HCT116 (cell line): ENCODE measurements at regions not wholly inside any gene's neighbourhood (a gene's known extent, or its start where the extent isn't known, plus 50 kb on each side); places are given as distances from the start of the nearest gene placed in this dataset.

ENCODE experiments used
- ATAC-seq: fragments of 200-7000 bp; cut with Tn5 transposase; 2 replicates; pipeline ENCODE4 v1.9.1; 2020; ENCODE audit warnings: mild to moderate bottlenecking, moderate library complexity
- BruUV-seq: library from RNA; stranded (reverse); fragments of 400-500 nt; replicated peaks from 2 replicates; lab custom pipeline; 2021; lab: Mats Ljungman, UMichigan
- CTCF ChIA-PET: fragments of 300-600 bp; sonication (Branson Sonifier 250); formaldehyde crosslinking; loops from one replicate; lab custom pipeline; 2021; ENCODE audit warnings: antibody characterized with exemption; lab: Charles Lee
- POLR2A ChIA-PET: fragments of 300-600, 350-600 bp; sonication (Branson Sonifier 250); formaldehyde crosslinking; loops from one replicate; lab custom pipeline; 2021; ENCODE audit warnings: antibody characterized with exemption; lab: Charles Lee
- RAD21 ChIA-PET, 2 experiments: fragments of 300-600 bp; sonication (Branson Sonifier 250); formaldehyde crosslinking; loops; one replicate each; lab custom pipeline; 2023; ENCODE audit warnings: low total read pairs in 2 of 2; ENCODE audit not compliant: uncharacterized antibody in 2 of 2, unreplicated experiment in 2 of 2, low non-redundant PET in 1 of 2; lab: Charles Lee
- DNase-seq: peaks from one replicate; pipeline ENCODE4 v3.0.0-alpha.2; 2010; ENCODE audit warnings: low read depth, low spot score
- H2AFZ ChIP-seq: fragments of 200-600 bp; shearing (Covaris generic), sonication (generic); 2 replicates; pipeline ENCODE4 v1.6.1; 2017; ENCODE audit warnings: low read depth, mixed run types, mixed read lengths, antibody characterized with exemption, low read length; ENCODE audit not compliant: poor library complexity, severe bottlenecking
- H3K27ac ChIP-seq: 2 replicates; pipeline ENCODE4 v1.5.1; 2012; ENCODE audit warnings: low read depth, low read length
- H3K27me3 ChIP-seq: fragments of 200-600 bp; sonication (generic); 2 replicates; pipeline ENCODE4 v1.6.1; 2016; ENCODE audit warnings: mixed run types, low read length, mixed read lengths; ENCODE audit not compliant: insufficient read depth
- H3K36me3 ChIP-seq, 2 experiments: fragments of 200-500 bp in 1 of 2; fragments of 200-600 bp in 1 of 2; sonication (Bioruptor generic) in 1 of 2; sonication (generic) in 1 of 2; 2 replicates each; pipeline versions ENCODE4 v1.5.1 to v1.6.1; 2014 to 2016; ENCODE audit warnings: low read length in 2 of 2, inconsistent platforms in 1 of 2, mixed read lengths in 1 of 2, mixed run types in 1 of 2; ENCODE audit not compliant: insufficient read depth in 2 of 2, control insufficient read depth in 1 of 2
- H3K4me1 ChIP-seq, 2 experiments: fragments of 200-600 bp in 1 of 2; sonication (generic) in 1 of 2; 2 replicates each; pipeline versions ENCODE4 v1.5.1 to v1.6.1; 2012 to 2017; ENCODE audit warnings: low read length in 2 of 2, inconsistent platforms in 1 of 2, mild to moderate bottlenecking in 1 of 2, mixed read lengths in 1 of 2, mixed run types in 1 of 2, moderate library complexity in 1 of 2; ENCODE audit not compliant: insufficient read depth in 2 of 2, control insufficient read depth in 1 of 2
- H3K4me2 ChIP-seq: fragments of 200-600 bp; sonication (generic); 2 replicates; pipeline ENCODE4 v1.6.1; 2017; ENCODE audit warnings: mixed run types, low read length, mixed read lengths
- H3K4me3 ChIP-seq, 2 experiments: fragments of 200-600 bp in 1 of 2; sonication (generic) in 1 of 2; replicated peaks in 1 of 2; 2 replicates each; pipeline ENCODE4 v1.5.1; 2011 to 2016; ENCODE audit warnings: low read length in 2 of 2, control low read depth in 1 of 2, low read depth in 1 of 2, mild to moderate bottlenecking in 1 of 2, mixed read lengths in 1 of 2, mixed run types in 1 of 2
- H3K79me2 ChIP-seq: fragments of 200-600 bp; sonication (generic); 2 replicates; pipeline ENCODE4 v1.6.1; 2017; ENCODE audit warnings: mild to moderate bottlenecking, mixed run types, low read length, moderate library complexity, mixed read lengths; ENCODE audit not compliant: insufficient read depth
- H3K9ac ChIP-seq: fragments of 200-600 bp; sonication (generic); 2 replicates; pipeline ENCODE4 v1.6.1; 2016; ENCODE audit warnings: low read length, mixed read lengths
- H3K9me2 ChIP-seq: fragments of 200-600 bp; sonication (generic), shearing (Covaris generic); 2 replicates; pipeline ENCODE4 v1.6.1; 2017; ENCODE audit warnings: mixed run types, mild to moderate bottlenecking, moderate library complexity; ENCODE audit not compliant: insufficient read depth
- H3K9me3 ChIP-seq, 2 experiments: fragments of 200-500 bp in 1 of 2; fragments of 200-600 bp in 1 of 2; sonication (Bioruptor generic) in 1 of 2; sonication (generic) in 1 of 2; 2 replicates each; pipeline ENCODE4 v1.6.1; 2014 to 2017; ENCODE audit warnings: low read length in 2 of 2, mixed read lengths in 2 of 2, inconsistent platforms in 1 of 2, low read depth in 1 of 2, mild to moderate bottlenecking in 1 of 2, mixed run types in 1 of 2, moderate library complexity in 1 of 2; ENCODE audit not compliant: control insufficient read depth in 1 of 2, insufficient read depth in 1 of 2
- H4K20me1 ChIP-seq: fragments of 200-600 bp; sonication (generic), shearing (Covaris generic); 2 replicates; pipeline ENCODE4 v1.6.1; 2017; ENCODE audit warnings: mixed run types, mild to moderate bottlenecking, moderate library complexity; ENCODE audit not compliant: insufficient read depth
- CTCF ChIP-seq, 3 experiments: fragments of 200-600 bp in 1 of 3; sonication (generic) in 1 of 3; IDR thresholded peaks in 2 of 3; conservative IDR thresholded peaks in 1 of 3; 2 replicates each; pipeline ENCODE4 v1.5.1; 2012 to 2017; ENCODE audit warnings: low read depth in 2 of 3, low read length in 2 of 3, antibody characterized with exemption in 1 of 3, borderline replicate concordance in 1 of 3, control low read depth in 1 of 3, mild to moderate bottlenecking in 1 of 3, mixed read lengths in 1 of 3, mixed run types in 1 of 3, moderate library complexity in 1 of 3; ENCODE audit not compliant: insufficient read depth in 1 of 3
- ELF1 ChIP-seq: IDR thresholded peaks from 2 replicates; pipeline ENCODE4 v1.6.1; 2012; ENCODE audit warnings: low read depth, borderline replicate concordance
- EZH2phosphoT487 ChIP-seq: fragments of 200-600 bp; IDR thresholded peaks from 2 replicates; pipeline ENCODE4 v1.6.1; 2018; ENCODE audit warnings: antibody characterized with exemption, borderline replicate concordance
- RAD21 ChIP-seq: IDR thresholded peaks from 2 replicates; pipeline ENCODE4 v1.6.1; 2012; ENCODE audit warnings: low read depth, mild to moderate bottlenecking
- SIN3A ChIP-seq: IDR thresholded peaks from 2 replicates; pipeline ENCODE4 v1.6.1; 2012; ENCODE audit warnings: low read depth
- SP1 ChIP-seq: IDR thresholded peaks from 2 replicates; pipeline ENCODE4 v1.6.1; 2012; ENCODE audit warnings: low read depth
- ZFX ChIP-seq: fragments of 450-650 bp; IDR thresholded peaks from 2 replicates; pipeline ENCODE4 v1.6.1; 2017
- intact Hi-C: fragments of 100-400 bp; cut with micrococcal nuclease; formaldehyde crosslinking; loops from 2 replicates; pipeline ENCODE4 v1.10.0; 2022
- TF ChIP-seq, protein P1 (sequence below): IDR thresholded peaks from 2 replicates; pipeline ENCODE4 v1.6.1; 2012; ENCODE audit warnings: low read depth
- TF ChIP-seq, protein P2 (sequence below): IDR thresholded peaks from 2 replicates; pipeline ENCODE4 v1.6.1; 2012

DNA sequence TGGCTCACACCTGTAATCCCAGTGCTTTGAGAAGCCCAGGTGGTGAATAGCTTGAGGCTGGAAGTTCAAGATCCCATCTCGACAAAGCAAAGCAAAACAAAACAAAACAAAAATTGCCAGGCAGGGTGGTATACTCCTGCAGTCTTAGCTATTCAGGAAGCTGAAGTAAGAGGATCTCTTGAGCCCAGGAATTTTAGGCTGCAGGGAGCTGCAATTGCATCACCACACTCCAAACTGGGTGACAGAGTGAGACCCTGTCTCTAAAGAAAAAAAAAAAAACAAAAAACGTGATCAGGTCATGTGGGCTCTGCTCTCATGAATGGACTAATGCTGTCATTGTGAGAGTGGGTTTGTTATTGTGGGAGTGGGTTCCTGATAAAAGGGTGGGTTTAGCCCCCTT, 409.1 kb downstream of the NPIPA7 start:
- TF ChIP-seq ZFX: no peak
- TF ChIP-seq, protein P1, sequence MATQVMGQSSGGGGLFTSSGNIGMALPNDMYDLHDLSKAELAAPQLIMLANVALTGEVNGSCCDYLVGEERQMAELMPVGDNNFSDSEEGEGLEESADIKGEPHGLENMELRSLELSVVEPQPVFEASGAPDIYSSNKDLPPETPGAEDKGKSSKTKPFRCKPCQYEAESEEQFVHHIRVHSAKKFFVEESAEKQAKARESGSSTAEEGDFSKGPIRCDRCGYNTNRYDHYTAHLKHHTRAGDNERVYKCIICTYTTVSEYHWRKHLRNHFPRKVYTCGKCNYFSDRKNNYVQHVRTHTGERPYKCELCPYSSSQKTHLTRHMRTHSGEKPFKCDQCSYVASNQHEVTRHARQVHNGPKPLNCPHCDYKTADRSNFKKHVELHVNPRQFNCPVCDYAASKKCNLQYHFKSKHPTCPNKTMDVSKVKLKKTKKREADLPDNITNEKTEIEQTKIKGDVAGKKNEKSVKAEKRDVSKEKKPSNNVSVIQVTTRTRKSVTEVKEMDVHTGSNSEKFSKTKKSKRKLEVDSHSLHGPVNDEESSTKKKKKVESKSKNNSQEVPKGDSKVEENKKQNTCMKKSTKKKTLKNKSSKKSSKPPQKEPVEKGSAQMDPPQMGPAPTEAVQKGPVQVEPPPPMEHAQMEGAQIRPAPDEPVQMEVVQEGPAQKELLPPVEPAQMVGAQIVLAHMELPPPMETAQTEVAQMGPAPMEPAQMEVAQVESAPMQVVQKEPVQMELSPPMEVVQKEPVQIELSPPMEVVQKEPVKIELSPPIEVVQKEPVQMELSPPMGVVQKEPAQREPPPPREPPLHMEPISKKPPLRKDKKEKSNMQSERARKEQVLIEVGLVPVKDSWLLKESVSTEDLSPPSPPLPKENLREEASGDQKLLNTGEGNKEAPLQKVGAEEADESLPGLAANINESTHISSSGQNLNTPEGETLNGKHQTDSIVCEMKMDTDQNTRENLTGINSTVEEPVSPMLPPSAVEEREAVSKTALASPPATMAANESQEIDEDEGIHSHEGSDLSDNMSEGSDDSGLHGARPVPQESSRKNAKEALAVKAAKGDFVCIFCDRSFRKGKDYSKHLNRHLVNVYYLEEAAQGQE: no peak
- TF ChIP-seq, all 23 proteins: peak for 0
- Histone ChIP-seq H3K4me1 (no peaks in the 10 kb centered on the region), H3K27me3 (peaks cover 11% of the 10 kb centered on the region; the same call in 1 of the 2 replicates), H2AFZ (no peak overlapping the region), H3K9ac (no peak overlapping the region), H3K36me3 (no peaks in the 10 kb centered on the region), H3K79me2 (no peaks in the 10 kb centered on the region), H3K9me3 (no peaks in the 10 kb centered on the region), H3K9me2 (no peaks in the 10 kb centered on the region), H3K27ac (no peak overlapping the region), H3K4me3 (no peak overlapping the region), H4K20me1 (no peaks in the 10 kb centered on the region), H3K4me2 (no peak overlapping the region)
- no TSS peak for BruUV-seq
- CTCF ChIA-PET: no interaction called here
- POLR2A ChIA-PET: no interaction called here
- no peak for ATAC-seq
- RAD21 ChIA-PET: no interaction called here
- intact Hi-C loops: no loop called here
- DNase-seq: no peak

DNA sequence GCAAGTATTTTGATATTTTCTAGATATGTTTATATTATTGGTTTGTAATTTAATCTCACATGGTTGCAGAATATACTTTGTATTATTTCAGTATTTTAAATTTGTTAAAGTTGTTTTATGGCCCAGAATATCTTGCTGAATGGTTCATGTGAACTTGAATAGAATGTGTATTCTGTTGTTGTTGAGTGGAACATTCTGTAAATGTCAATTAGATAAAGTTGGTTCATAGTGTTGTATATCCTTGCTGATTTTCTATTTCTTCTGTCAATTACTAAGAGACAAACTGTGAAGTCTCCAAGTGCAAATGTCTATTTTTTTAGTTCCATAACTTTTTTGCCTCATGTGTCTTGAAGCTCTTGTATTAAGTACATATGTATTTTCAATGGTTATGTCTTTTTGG, 411.7 kb downstream of the NPIPA7 start:
- H3K4me1 ChIP-seq: no peaks in the 10 kb centered on the region
- POLR2A ChIA-PET: no interaction called here
- DNase-seq (no peak), ATAC-seq (no peak)
- no peak overlapping the region for H2AFZ ChIP-seq
- CTCF ChIA-PET: no interaction called here
- TF ChIP-seq SP1: no peak
- TF ChIP-seq SIN3A: no peak
- no peak for TF ChIP-seq RAD21
- no peak for TF ChIP-seq ELF1
- no peak for TF ChIP-seq CTCF (IDR thresholded peaks at IDR 0.05 in 2 of 3, conservative IDR thresholded peaks at IDR 0.05 in 1 of 3; ENCODE audit: borderline replicate concordance in 1 of 3, insufficient read depth in 1 of 3, low read depth in 2 of 3, low read length in 2 of 3)
- TF ChIP-seq EZH2phosphoT487: no peak
- TF ChIP-seq, protein P2, sequence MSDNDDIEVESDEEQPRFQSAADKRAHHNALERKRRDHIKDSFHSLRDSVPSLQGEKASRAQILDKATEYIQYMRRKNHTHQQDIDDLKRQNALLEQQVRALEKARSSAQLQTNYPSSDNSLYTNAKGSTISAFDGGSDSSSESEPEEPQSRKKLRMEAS: no peak
- H3K4me2 ChIP-seq: no peak overlapping the region
- intact Hi-C loops: no loop called here
- no peak overlapping the region for H3K4me3 ChIP-seq
- RAD21 ChIA-PET: no interaction called here
- no TSS peak for BruUV-seq
- H3K9me2 ChIP-seq: no peaks in the 10 kb centered on the region
- H3K9me3 ChIP-seq: no peaks in the 10 kb centered on the region
- no peaks in the 10 kb centered on the region for H3K36me3 ChIP-seq
- no peaks in the 10 kb centered on the region for H3K79me2 ChIP-seq
- no peak overlapping the region for H3K9ac ChIP-seq
- no peaks in the 10 kb centered on the region for H4K20me1 ChIP-seq
- 0 out of 2 replicates have a peak, but pooled peaks cover 12% of the 10 kb centered on the region for H3K27me3 ChIP-seq
- no peak overlapping the region for H3K27ac ChIP-seq
